Prostate gland (tissue), 2 donors: ENCODE measurements at regions not wholly inside any gene's neighbourhood (a gene's known extent, or its start where the extent isn't known, plus 50 kb on each side); places are given as distances from the start of the nearest gene placed in this dataset.

Experiments
- DNase-seq: peaks from one replicate; pipeline ENCODE4 v3.0.0-alpha.2; 2019; ENCODE audit warnings: low spot score
- H3K27ac ChIP-seq, 2 donors: fragments of 200-600 bp; sonication (generic); 2 replicates each; pipeline ENCODE4 v1.5.1; 2017 to 2019
- H3K27me3 ChIP-seq: fragments of 200-600 bp; sonication (generic); replicated peaks from 2 replicates; pipeline ENCODE4 v1.5.1; 2019; ENCODE audit not compliant: insufficient read depth
- H3K36me3 ChIP-seq, 2 donors: fragments of 200-600 bp; sonication (generic); 1 replicate in 1 of 2; 2 replicates in 1 of 2; pipeline versions ENCODE4 v1.5.1 to v1.8.1; 2017 to 2019
- H3K4me1 ChIP-seq: fragments of 200-600 bp; sonication (generic); replicated peaks from 2 replicates; pipeline ENCODE4 v1.5.1; 2019
- H3K4me3 ChIP-seq, 2 donors: fragments of 200-600 bp; sonication (generic); 2 replicates each; pipeline ENCODE4 v1.5.1; 2017 to 2019
- H3K9me3 ChIP-seq: fragments of 200-600 bp; sonication (generic); 2 replicates; pipeline ENCODE4 v1.5.1; 2017
- CTCF ChIP-seq, 4 experiments: fragments of 200-600 bp in 2 of 4; fragments of 450-650 bp in 2 of 4; sonication (generic) in 2 of 4; IDR thresholded peaks; 1 replicate in 3 of 4; 2 replicates in 1 of 4; pipeline ENCODE4 v1.5.1; 2016 to 2019; ENCODE audit warnings: antibody characterized with exemption in 4 of 4, mild to moderate bottlenecking in 2 of 4, moderate library complexity in 2 of 4
- POLR2A ChIP-seq: fragments of 450-650 bp; IDR thresholded peaks from one replicate; pipeline ENCODE4 v1.6.1; 2016; ENCODE audit warnings: antibody characterized with exemption, mild to moderate bottlenecking
- POLR2AphosphoS5 ChIP-seq: sonication (generic); formaldehyde crosslinking; IDR thresholded peaks from one replicate; pipeline ENCODE4 v1.6.1; 2017; ENCODE audit warnings: antibody characterized with exemption
- WGBS: methylation state at CpG from one replicate; pipeline ENCODE4 v1.1.5; 2018; 5-methylcytosine and 5-hydroxymethylcytosine counted together
- intact Hi-C: fragments of 100-400 bp; cut with DNase I; formaldehyde crosslinking; loops from one replicate; pipeline ENCODE4 v1.14.2; 2022

- Histone ChIP-seq H3K9me3 (no peaks in the 10 kb centered on the region), H3K4me3 (no peak overlapping the region), H3K36me3 (no peaks in the 10 kb centered on the region), H3K4me1 (no peaks in the 10 kb centered on the region), H3K27ac (no peak overlapping the region), H3K27me3 (no peaks in the 10 kb centered on the region)
- DNase-seq = no peak
- 91% methylated on average over 2 of the region's 2 CpGs for WGBS
- TF ChIP-seq POLR2AphosphoS5 (no peak), POLR2A (no peak), CTCF (IDR thresholded peaks at IDR 0.05) (no peak)
- intact Hi-C loops = no loop called here
These were observed 163.2 kb downstream of the RSL24D1 start for GRCh38 chr15:55033574-55033973.

- Histone ChIP-seq H3K4me3 (no peak overlapping the region), H3K27me3 (no peaks in the 10 kb centered on the region), H3K4me1 (no peaks in the 10 kb centered on the region), H3K36me3 (no peaks in the 10 kb centered on the region), H3K9me3 (no peaks in the 10 kb centered on the region), H3K27ac (no peak overlapping the region)
- no peak for DNase-seq
- intact Hi-C loops = no loop called here
- 54% methylated on average over 5 of the region's 5 CpGs for WGBS
- TF ChIP-seq CTCF (IDR thresholded peaks at IDR 0.05) = no peak
- no peak for TF ChIP-seq POLR2A
- no peak for TF ChIP-seq POLR2AphosphoS5
These were observed 165.0 kb downstream of the RSL24D1 start for GRCh38 chr15:55031727-55032126.

- 100% methylated on average over 1 of the region's 1 CpG for WGBS
- intact Hi-C loops = no loop called here
- no peak for DNase-seq
- no peak overlapping the region for H3K27ac ChIP-seq
- no peak overlapping the region for H3K4me3 ChIP-seq
- TF ChIP-seq POLR2A (no peak), POLR2AphosphoS5 (no peak), CTCF (IDR thresholded peaks at IDR 0.05) (no peak)
- H3K36me3 ChIP-seq = no peaks in the 10 kb centered on the region
- H3K4me1 ChIP-seq = no peaks in the 10 kb centered on the region
- no peaks in the 10 kb centered on the region for H3K27me3 ChIP-seq
- no peaks in the 10 kb centered on the region for H3K9me3 ChIP-seq
These were observed 170.4 kb downstream of the RSL24D1 start for GRCh38 chr15:55026381-55026780.

- no peak for DNase-seq
- no peak overlapping the region for H3K27ac ChIP-seq
- no peaks in the 10 kb centered on the region for H3K9me3 ChIP-seq
- no peak overlapping the region for H3K4me3 ChIP-seq
- no peak for TF ChIP-seq CTCF (IDR thresholded peaks at IDR 0.05)
- TF ChIP-seq POLR2AphosphoS5 = no peak
- no peak for TF ChIP-seq POLR2A
- intact Hi-C loops = no loop called here
- H3K36me3 ChIP-seq = no peaks in the 10 kb centered on the region
- no peaks in the 10 kb centered on the region for H3K27me3 ChIP-seq
- H3K4me1 ChIP-seq = no peaks in the 10 kb centered on the region
These were observed 179.1 kb downstream of the RSL24D1 start for GRCh38 chr15:55017635-55018034.

- no peak for TF ChIP-seq CTCF (IDR thresholded peaks at IDR 0.05)
- H3K4me1 ChIP-seq = no peaks in the 10 kb centered on the region
- H3K36me3 ChIP-seq = no peaks in the 10 kb centered on the region
- H3K27me3 ChIP-seq = no peaks in the 10 kb centered on the region
- intact Hi-C loops = no loop called here
- no peak overlapping the region for H3K27ac ChIP-seq
- no peak overlapping the region for H3K4me3 ChIP-seq
- DNase-seq = no peak
- 75% methylated on average over 7 of the region's 7 CpGs for WGBS
- H3K9me3 ChIP-seq = no peaks in the 10 kb centered on the region
These were observed 180.5 kb downstream of the RSL24D1 start for GRCh38 chr15:55016225-55016624.
